GM19397 (cell line): ENCODE measurements at regions not wholly inside any gene's neighbourhood (a gene's known extent, or its start where the extent isn't known, plus 50 kb on each side); places are given as distances from the start of the nearest gene placed in this dataset.

Source experiments
- ATAC-seq: cut with Tn5 transposase; IDR thresholded peaks from one replicate; pipeline ENCODE4 v1.9.1; 2021; ENCODE audit warnings: mild to moderate bottlenecking, moderate library complexity; ENCODE audit not compliant: unreplicated experiment

GRCh38 chr2:215522237-215522636, 86.4 kb upstream of the FN1 start:
- no peak for ATAC-seq

GRCh38 chr2:215521031-215521430, 85.2 kb upstream of the FN1 start:
- ATAC-seq: no peak

GRCh38 chr2:215517391-215517790, 81.5 kb upstream of the FN1 start:
- ATAC-seq: no peak

GRCh38 chr2:215514516-215514915, 78.6 kb upstream of the FN1 start:
- ATAC-seq: no peak

DNA sequence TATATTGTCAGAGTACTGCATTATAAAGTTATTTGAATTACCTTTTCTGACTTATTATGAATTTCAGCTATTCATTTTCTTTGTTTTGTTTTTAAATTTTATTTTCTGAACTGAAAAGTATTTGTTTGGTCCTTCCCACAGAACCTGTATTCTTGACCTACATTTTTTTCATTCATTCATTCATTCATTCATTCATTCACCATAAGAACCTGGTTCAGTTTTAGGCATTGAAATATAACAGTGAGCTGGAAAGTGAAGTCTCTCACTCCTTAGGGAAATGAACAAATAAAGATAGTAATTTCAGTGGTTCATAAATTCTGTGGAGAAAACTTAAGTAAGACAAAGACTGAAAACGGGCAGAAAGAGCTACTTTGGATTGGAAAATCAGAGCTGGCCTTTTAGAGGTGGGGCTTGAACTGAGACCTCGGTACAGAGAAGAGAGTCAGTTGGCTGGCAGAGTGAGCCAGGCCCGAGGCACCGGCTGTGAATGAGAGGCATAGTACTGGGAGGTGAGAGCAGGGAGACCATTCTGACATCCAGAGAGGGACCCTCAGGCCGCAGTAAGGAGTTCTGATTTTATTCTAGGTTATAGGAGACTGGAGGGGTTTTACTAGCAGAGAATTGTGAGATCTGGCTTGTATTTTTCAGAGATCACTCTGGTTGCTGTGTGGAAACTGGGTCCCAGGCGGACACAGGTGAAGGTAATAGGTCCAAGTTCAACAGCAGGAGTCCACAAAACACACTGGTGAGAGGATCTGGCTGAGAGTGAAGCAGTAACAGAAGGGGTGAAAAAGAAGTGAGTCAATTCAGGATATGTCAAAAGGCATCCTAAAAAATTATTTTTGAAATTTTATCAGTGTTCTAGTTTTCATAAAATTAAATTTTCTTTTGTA, 75.8 kb upstream of the FN1 start:
- no peak for ATAC-seq

DNA sequence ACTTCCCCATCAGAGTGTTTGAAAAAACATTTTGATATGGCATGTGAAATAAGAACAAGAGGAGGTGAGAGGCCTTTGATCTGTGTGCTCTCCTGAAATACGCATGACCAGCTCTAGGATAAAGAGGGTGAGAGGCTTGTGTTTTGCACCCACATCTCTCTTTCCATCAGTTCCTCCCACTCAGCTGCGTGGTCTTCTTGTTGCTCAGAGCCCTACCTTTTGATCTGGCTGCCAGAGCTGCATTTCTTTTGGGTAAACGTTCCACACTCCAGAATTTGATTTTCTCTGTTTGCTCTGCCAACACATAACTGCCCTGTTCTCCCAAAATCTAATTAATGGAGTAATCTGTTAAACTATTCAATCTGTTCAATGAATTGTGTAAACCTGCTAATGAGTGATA, 72.0 kb upstream of the FN1 start:
- ATAC-seq: no peak

GRCh38 chr2:215507136-215507535, 71.3 kb upstream of the FN1 start:
- no peak for ATAC-seq

DNA sequence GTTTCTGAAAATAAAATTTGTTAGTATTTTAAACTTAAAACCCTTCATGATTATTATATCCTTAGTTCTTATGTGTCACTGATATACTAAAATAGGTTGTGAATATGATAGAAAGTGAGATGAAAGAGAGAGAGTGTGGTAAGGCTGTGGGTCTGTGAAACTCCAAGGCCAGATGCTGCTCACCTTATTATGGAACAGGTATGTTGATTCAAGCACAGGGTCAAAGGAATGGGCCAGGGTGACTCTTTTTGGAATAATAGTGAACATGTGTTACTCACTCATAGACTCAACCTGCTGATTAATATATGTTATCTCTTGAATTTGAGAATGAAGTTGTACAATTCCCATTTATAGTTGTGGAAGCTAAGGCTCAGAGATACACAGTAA, 70.7 kb upstream of the FN1 start:
- ATAC-seq: no peak

DNA sequence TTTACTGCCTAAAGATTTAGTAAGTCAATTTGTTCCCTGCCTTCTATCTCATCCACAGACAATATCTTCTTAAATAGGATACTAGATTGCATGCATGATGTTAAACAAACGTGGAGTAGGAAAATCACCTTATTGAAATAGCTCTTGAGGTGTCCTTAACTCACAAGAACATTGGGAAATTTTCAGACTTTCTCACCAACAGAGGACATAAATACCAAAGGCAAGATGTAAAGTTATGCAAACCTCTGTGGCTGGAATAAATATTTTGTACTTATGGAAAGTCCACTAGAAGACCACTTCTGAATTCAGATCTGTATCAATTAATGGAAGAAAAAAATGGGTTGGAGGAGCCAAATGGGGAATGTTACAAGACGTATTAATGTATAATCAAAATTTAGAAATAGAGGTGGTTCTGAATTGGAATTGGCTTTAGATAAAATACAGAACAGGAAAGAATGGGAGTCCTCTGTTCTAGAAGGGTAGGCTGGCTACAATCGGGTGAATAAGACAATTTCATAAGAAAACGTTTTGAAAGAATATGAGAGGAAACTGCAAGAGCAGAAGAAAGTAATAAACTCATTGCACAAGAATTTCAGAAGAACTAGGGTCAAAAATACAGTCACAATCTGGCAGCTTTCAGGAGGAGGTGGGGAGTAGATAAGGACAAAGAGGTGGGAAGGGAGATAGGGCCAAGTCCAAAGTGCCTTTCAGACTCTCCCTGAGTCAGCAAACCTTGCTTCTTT, 69.3 kb upstream of the FN1 start:
- no peak for ATAC-seq

DNA sequence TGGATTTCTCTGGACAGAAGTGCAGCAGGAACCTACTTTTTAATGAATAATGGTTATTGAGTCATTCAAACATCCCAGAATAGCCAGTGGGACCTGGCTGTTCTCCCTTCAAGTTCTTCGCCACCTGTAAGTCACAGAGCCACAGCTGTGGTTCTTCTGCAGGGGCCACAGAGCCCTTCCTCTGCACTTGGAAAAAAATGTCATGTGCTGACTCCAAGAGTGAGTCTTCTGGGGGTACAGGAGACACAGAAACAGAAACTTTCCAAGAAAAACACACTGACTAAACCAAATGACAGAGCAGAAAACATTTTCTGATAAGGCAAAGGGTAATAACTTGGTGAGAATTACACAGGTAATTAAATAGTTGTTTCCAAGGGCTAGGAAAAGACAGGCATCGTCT, 68.7 kb upstream of the FN1 start:
- ATAC-seq: no peak

GRCh38 chr2:215503381-215503780, 67.5 kb upstream of the FN1 start:
- ATAC-seq: no peak

DNA sequence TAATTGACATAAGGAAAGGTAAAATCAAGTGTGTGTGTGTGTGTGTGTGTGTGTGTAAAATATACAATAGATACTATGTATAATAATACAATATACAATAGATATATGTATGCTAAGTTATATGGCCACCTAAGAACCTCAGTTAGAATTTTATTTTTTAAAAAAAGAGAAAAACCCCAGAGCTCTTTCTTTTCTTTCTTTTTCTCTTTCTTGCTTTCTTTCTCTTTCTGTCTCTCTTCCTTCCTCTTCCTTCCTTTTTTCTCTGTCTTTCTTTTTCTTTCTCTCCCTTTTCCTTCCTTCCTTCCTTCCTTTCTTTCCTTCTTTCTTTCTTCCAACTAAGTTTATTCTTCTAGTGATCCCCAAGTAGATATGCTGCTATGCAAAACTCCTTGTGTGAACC, 64.6 kb upstream of the FN1 start:
- no peak for ATAC-seq

DNA sequence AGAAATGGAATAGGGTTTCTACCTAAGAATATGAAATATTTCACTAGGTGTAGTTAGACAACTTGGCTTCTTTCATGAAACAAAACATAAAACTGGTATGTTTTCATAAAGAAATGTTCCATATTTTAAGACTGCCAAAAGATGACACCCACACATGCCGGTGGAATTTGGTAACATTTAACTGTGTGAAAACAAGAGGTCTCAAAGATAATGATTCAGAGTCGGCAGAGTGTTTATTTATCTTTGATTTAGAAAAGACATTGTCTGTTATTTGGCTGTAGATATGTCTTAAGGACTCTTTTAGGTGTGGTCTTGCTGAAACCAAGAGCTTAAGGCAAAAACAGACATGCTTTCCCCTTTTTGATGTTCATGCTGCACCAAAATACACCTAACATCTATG, 63.5 kb upstream of the FN1 start:
- ATAC-seq: no peak

GRCh38 chr2:215498431-215498830, 62.6 kb upstream of the FN1 start:
- ATAC-seq: no peak

GRCh38 chr2:215493376-215493775, 57.5 kb upstream of the FN1 start:
- no peak for ATAC-seq

DNA sequence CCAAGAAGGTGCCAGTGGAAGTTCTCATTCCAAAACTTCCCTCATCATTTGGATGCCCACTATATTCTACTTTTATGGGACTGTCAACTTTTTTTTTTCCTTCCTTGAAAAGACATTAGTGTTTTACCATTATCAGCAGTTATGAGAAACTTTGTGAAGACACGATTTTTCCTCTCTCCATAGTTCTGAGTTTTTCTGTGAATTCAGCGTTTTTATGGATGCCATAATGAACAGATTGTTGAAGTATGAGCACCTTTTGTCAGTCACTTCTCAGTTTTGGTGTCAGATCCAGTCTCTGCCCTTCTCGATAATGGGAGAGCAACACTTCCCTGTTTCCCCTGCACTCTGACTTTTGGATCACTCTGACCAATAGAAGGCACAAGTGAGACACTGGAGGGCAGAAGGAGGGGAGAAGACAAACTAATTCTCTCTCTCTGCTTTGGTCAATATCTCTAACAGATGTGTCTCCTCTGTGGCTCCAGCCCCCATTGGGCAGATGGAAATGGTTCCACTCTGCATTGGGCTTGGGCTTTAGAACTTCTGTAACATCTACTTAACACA, 53.5 kb upstream of the FN1 start:
- ATAC-seq: no peak

DNA sequence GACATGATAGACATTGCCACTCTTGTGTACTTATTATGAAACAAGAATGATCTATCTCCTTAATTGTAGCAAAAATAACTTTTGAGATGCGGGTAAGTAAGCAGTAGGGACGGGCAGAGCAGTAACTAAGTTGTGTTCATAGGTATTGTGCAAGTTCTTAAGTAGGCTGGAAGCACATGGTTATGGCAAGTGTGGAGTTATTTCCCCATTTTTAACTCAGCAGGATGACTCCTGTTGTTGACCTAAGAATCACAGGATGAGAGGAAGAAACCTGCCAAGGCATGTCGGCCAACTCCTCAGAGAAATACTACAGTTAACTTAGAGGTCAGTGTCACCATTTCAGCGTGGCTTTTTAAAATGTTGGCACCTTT, 51.1 kb upstream of the FN1 start:
- no peak for ATAC-seq

- ATAC-seq: no peak
Observed at GRCh38 chr2:215486291-215487001, 50.6 kb upstream of the FN1 start.
